OCI-LY3 (cell line): ENCODE measurements at regions not wholly inside any gene's neighbourhood (a gene's known extent, or its start where the extent isn't known, plus 50 kb on each side); places are given as distances from the start of the nearest gene placed in this dataset.

Experiments
- H2AFZ ChIP-seq: fragments of 200-600, 300-600 bp; shearing (Covaris generic); 2 replicates; pipeline ENCODE4 v1.6.0; 2014; ENCODE audit warnings: antibody characterized with exemption, low read depth, low read length
- H3K27ac ChIP-seq: fragments of 200-600, 300-600 bp; sonication (generic); 2 replicates; pipeline ENCODE4 v1.5.1; 2014; ENCODE audit warnings: mild to moderate bottlenecking, low read length, moderate library complexity, mixed read lengths
- H3K27me3 ChIP-seq: fragments of 200-600, 300-600 bp; sonication (generic); 2 replicates; pipeline ENCODE4 v1.6.1; 2014; ENCODE audit warnings: low read depth, low read length, mixed read lengths
- H3K36me3 ChIP-seq: fragments of 200-600, 300-600 bp; sonication (generic); replicated peaks from 2 replicates; pipeline ENCODE3; 2014; ENCODE audit warnings: low read depth, low read length, mixed read lengths
- H3K4me1 ChIP-seq: fragments of 300-600, 200-600 bp; sonication (generic); 2 replicates; pipeline ENCODE4 v1.6.1; 2014; ENCODE audit warnings: low read length, mixed read lengths
- H3K4me2 ChIP-seq: fragments of 200-600, 300-600 bp; sonication (generic); 2 replicates; pipeline ENCODE4 v1.6.1; 2014; ENCODE audit warnings: low read length, mixed read lengths
- H3K4me3 ChIP-seq: fragments of 300-600, 200-600 bp; sonication (generic); 2 replicates; pipeline ENCODE4 v1.5.1; 2014; ENCODE audit warnings: antibody characterized with exemption, mild to moderate bottlenecking, low read length, moderate library complexity
- H3K79me2 ChIP-seq: fragments of 300-600, 200-600 bp; shearing (Covaris generic); 2 replicates; pipeline ENCODE4 v1.6.1; 2014; ENCODE audit warnings: mild to moderate bottlenecking, low read length, mixed read lengths
- H3K9ac ChIP-seq: fragments of 300-600, 200-600 bp; shearing (Covaris generic); 2 replicates; pipeline ENCODE4 v1.6.0; 2014; ENCODE audit warnings: mild to moderate bottlenecking, low read length, moderate library complexity
- H3K9me3 ChIP-seq: fragments of 200-600, 300-600 bp; shearing (Covaris generic); 2 replicates; pipeline ENCODE4 v1.6.1; 2014; ENCODE audit warnings: low read length, mixed read lengths; ENCODE audit not compliant: insufficient read depth
- H4K20me1 ChIP-seq: fragments of 200-600, 300-600 bp; sonication (generic); 2 replicates; pipeline ENCODE4 v1.6.1; 2016; ENCODE audit warnings: low read length, mixed read lengths; ENCODE audit not compliant: insufficient read depth
- EZH2phosphoT487 ChIP-seq: fragments of 200-600 bp; shearing (Covaris generic); IDR thresholded peaks from 2 replicates; pipeline ENCODE4 v1.6.1; 2018; ENCODE audit warnings: antibody characterized with exemption, mixed run types, low read depth
- TF ChIP-seq, protein P1 (sequence below): fragments of 200-600, 300-600 bp; sonication (generic); IDR thresholded peaks from 2 replicates; pipeline ENCODE4 v1.5.1; 2014; ENCODE audit warnings: antibody characterized with exemption, low read length, low read depth

DNA sequence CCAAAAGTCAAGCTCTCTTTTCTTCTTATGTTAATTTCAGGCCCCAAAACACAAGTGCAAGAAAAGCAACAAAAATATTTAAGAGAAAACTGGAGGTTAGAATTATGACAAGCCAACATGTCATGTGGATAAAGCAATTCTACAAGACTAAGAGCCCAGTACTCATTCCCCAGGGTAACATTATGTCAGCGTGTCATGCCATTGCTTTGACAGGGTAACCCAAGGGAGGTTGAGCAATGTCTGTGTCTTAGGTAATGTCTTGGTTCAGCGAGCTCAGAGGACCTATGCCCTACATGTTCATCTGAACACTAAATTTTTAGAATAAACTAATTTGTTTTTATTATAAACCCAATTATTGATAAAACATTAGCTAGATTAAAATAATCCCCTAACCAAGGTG is 173.2 kb upstream of the ZNF804A start:
- Histone ChIP-seq H2AFZ (no peak overlapping the region), H3K36me3 (no peaks in the 10 kb centered on the region), H3K27ac (no peak overlapping the region), H3K4me3 (no peak overlapping the region), H3K4me1 (no peaks in the 10 kb centered on the region), H3K9ac (no peak overlapping the region), H3K79me2 (no peaks in the 10 kb centered on the region), H3K4me2 (no peak overlapping the region), H3K27me3 (no peaks in the 10 kb centered on the region), H3K9me3 (no peaks in the 10 kb centered on the region), H4K20me1 (no peaks in the 10 kb centered on the region)
- TF ChIP-seq, protein P1, sequence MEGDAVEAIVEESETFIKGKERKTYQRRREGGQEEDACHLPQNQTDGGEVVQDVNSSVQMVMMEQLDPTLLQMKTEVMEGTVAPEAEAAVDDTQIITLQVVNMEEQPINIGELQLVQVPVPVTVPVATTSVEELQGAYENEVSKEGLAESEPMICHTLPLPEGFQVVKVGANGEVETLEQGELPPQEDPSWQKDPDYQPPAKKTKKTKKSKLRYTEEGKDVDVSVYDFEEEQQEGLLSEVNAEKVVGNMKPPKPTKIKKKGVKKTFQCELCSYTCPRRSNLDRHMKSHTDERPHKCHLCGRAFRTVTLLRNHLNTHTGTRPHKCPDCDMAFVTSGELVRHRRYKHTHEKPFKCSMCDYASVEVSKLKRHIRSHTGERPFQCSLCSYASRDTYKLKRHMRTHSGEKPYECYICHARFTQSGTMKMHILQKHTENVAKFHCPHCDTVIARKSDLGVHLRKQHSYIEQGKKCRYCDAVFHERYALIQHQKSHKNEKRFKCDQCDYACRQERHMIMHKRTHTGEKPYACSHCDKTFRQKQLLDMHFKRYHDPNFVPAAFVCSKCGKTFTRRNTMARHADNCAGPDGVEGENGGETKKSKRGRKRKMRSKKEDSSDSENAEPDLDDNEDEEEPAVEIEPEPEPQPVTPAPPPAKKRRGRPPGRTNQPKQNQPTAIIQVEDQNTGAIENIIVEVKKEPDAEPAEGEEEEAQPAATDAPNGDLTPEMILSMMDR = no peak
- TF ChIP-seq EZH2phosphoT487 = no peak

DNA sequence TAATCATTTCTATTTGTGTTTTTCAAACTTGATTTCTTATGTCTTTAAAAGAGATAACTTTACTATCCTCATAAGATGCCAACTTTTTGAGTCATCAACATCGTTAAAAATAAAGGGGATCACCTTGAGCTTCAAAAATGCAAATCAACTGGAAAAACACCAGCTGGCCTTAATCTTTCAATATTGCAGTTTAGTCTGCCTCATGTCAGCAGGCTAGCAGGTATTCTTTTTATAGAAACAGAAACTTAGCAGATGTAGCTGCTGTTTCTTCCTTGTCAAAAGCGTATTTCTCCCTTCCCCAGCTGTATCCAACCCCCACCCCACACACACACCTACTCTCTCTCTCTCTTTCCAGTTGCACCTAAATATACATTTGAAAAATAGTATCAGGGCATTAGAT is 154.1 kb upstream of the ZNF804A start:
- peak overlapping the region; percentile 64 for H3K9ac ChIP-seq
- H3K27ac ChIP-seq = peak overlapping the region; percentile 97
- no peak for TF ChIP-seq EZH2phosphoT487
- TF ChIP-seq, protein P1 = no peak
- no peaks in the 10 kb centered on the region for H3K79me2 ChIP-seq
- no peaks in the 10 kb centered on the region for H3K27me3 ChIP-seq
- H3K4me2 ChIP-seq = peak overlapping the region; percentile 84
- no peak overlapping the region for H2AFZ ChIP-seq
- H4K20me1 ChIP-seq = no peaks in the 10 kb centered on the region
- H3K4me3 ChIP-seq = peak overlapping the region; percentile 46
- H3K9me3 ChIP-seq = no peaks in the 10 kb centered on the region
- peaks cover 3% of the 10 kb centered on the region for H3K36me3 ChIP-seq
- peaks cover 48% of the 10 kb centered on the region for H3K4me1 ChIP-seq

GRCh38 chr2:184444623-184445223 is 153.6 kb upstream of the ZNF804A start:
- Histone ChIP-seq H3K27ac (peak overlapping the region; percentile 97), H2AFZ (peak overlapping the region; percentile 40), H3K27me3 (no peaks in the 10 kb centered on the region), H3K79me2 (no peaks in the 10 kb centered on the region), H3K4me1 (peaks cover 52% of the 10 kb centered on the region), H3K4me3 (peak overlapping the region; percentile 46), H3K4me2 (peak overlapping the region; percentile 84), H3K36me3 (peaks cover 3% of the 10 kb centered on the region), H4K20me1 (no peaks in the 10 kb centered on the region), H3K9ac (peak overlapping the region; percentile 64), H3K9me3 (no peaks in the 10 kb centered on the region)
- TF ChIP-seq, protein P1 = no peak
- TF ChIP-seq EZH2phosphoT487 = no peak

DNA sequence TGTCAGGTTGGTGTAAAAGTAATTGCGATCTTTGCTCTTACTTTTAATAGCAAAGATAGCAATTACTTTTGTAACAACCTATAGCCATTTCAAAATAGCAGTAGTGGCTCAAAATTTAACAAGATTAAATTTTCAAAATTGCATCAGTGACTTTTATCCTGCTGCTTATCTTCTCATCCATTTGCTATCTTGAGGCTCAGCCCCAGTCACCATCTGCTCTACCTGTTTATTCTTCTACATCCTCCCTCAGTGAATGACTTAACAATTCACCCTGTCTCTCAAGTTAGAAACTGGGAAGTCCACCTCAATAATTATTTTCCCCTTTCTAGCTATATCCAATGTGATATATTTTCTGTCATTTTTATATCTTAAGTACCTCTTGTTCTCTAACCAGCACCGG is 148.6 kb upstream of the ZNF804A start:
- Histone ChIP-seq H3K79me2 (no peaks in the 10 kb centered on the region), H3K4me1 (peaks cover 59% of the 10 kb centered on the region), H3K27ac (peak overlapping the region; percentile 52), H2AFZ (peak overlapping the region; percentile 49; the same call in 1 of the 2 replicates), H3K9me3 (no peaks in the 10 kb centered on the region), H4K20me1 (no peaks in the 10 kb centered on the region), H3K4me3 (no peak overlapping the region), H3K27me3 (no peaks in the 10 kb centered on the region), H3K4me2 (peak overlapping the region; percentile 53), H3K36me3 (no peaks in the 10 kb centered on the region), H3K9ac (no peak overlapping the region; the same call in 1 of the 2 replicates)
- TF ChIP-seq, protein P1 = no peak
- TF ChIP-seq EZH2phosphoT487 = no peak
